Stimulated activated CD4-positive, alpha-beta T cell treated with anti-CD3 and anti-CD28 coated beads, Interleukin-12 subunit alpha, Interleukin-12 subunit beta, amount 100 ng/mL, for 24 hours (primary cell): ENCODE measurements at regions not wholly inside any gene's neighbourhood (a gene's known extent, or its start where the extent isn't known, plus 50 kb on each side); places are given as distances from the start of the nearest gene placed in this dataset.

Source experiments
- DNase-seq, 2 experiments: peaks; one replicate each; pipeline ENCODE4 v3.0.0-alpha.2; 2020; ENCODE audit warnings: low read depth in 2 of 2

GRCh38 chr5:133799571-133800237 is 168.7 kb downstream of the C5orf15 start:
- no peak for DNase-seq

GRCh38 chr5:133797167-133797566 is 171.3 kb downstream of the C5orf15 start:
- DNase-seq = no peak

DNA sequence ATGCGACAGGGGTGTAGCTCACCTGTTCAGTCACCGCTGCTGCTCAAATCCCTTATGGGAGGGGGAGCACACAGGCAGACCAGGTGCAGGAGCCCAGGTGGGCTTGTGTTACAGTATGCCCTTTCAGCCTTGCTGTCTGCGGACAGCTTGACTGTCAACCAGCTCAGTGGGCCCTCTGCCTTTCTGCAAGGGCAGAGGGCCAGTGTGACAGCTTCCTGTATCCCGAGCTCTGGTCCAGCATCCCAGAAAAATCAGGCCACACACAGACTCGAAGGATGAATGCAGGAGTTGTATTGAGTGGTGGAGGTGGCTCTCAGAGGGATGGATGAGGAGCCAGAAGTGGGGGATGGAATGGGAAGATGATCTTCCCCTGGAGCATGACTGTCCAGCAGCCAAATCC is 172.2 kb downstream of the C5orf15 start:
- DNase-seq = no peak

DNA sequence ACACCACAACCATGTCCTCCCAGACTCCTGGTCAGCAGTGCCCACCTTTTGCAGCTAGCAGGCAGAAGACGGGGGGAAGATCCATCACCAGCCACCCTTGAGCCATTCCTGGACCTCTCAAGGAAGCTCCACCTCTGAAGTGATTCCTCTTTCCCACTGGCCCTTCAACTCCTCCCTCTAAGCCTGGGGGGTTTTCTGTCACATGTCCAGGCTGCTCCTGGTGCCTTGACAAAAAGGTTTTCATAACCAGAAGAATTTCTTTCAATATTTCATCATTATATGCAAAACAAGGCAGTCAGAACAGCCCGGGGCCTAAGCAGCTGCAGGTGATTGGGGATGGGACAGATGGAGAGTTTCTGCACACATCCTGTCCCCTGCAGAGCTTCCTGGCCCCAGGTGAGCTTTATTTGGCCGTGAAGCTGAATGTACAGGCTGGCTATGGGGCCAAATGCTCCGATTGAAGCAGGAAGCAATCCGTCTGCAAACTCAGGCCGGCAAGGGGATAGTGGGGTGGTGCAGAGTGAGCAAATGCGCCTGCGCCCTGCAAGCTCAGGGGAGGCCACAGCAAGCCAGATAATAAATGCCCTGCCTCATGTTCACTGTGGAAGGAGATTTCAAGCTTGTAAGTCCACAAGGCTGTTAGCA is 173.5 kb downstream of the C5orf15 start:
- DNase-seq = no peak

DNA sequence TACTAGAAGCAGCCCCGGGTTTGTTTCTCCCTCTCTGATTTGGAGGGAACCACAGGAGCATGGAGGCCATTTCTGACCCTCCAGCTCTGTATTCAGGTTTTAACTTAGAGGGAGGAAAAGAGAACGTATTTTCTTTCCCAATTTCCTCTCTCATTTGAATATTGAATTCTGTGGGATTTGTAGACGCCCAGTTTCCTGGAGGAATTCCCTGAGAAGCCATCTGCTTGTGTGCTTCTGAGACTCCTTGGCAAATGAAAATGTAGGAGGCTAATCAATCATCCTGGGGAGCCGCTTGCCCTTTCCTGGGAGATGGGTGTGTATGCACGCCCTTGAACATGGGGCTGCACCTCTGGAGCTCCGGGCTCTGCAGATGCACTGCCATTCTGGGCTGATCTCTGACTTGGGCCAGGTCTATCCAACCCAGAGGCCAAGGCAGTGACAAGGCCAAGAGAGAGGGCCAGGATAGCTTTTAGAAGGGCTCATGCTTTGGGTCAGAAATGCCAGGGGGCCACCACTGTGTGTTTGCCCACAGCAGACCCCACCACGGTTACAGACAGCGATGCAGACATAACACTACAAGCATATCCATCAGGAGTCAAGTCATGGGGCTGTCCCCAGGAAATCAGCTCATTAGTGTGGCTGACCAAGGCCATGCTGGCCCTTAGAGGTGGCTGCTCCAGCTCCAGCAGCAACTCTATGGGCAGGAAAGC is 174.5 kb downstream of the C5orf15 start:
- DNase-seq = no peak

GRCh38 chr5:133792655-133793054 is 175.8 kb downstream of the C5orf15 start:
- no peak for DNase-seq

DNA sequence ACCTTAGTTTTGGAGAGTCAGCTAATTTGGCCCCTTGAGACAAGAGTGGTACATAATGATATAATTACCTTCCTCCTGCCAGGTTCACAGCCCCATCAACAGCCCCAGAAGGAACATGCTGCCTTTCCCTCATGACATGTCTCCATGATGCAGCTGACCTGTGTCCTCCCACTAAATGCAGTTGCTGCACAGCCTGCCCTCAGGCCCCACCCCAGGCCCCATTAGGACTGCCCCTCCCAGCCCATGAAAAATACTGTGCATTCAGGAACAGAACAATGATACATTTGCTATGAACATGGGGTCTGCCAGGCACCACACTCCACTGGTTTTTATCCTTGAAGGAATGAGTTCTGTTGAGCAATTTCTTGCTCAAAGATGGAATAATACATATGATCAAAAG is 176.4 kb downstream of the C5orf15 start:
- DNase-seq = no peak

- DNase-seq = no peak
These were observed 177.5 kb downstream of the C5orf15 start for GRCh38 chr5:133790898-133791297.

DNA sequence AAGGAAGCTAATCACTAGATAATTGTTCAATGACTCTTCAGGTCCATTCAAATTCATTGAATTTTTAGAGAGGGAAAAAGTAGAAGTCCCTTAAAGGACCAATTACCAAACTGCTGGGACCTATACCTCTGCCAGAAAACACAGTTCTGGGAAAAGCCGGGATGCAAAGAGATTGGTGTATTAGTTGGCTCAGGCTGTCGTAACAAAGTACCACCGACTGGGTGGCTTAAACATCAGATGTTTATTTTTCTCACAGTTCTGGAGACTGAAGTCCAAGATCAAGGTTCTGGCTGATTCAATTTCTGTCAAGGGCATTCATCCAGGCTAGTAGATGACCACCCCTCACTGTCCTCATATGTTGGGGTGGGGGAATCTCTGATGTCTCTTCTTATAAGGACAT is 177.1 kb upstream of the FSTL4 start:
- DNase-seq = no peak

- DNase-seq = no peak
These were observed 175.8 kb upstream of the FSTL4 start for GRCh38 chr5:133788121-133788520.

DNA sequence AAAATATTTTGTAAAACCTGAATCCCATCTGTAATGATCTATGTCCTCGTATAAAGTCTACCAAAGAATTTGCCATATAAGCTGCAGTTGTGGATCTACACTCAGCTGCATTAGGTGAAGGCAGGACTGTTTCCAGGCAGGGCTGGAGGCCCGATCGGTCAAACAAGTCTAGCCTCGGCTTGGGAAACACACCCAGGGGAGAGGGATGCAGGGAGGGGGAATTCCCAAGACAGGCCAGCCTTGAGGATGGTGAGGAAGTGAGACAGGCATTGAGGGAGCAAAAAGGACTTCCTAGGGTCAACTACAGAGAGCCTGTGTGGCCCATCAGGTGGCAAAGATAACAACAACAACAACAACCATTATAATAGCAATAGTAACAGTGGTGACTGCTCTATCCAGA is 174.1 kb upstream of the FSTL4 start:
- no peak for DNase-seq

DNA sequence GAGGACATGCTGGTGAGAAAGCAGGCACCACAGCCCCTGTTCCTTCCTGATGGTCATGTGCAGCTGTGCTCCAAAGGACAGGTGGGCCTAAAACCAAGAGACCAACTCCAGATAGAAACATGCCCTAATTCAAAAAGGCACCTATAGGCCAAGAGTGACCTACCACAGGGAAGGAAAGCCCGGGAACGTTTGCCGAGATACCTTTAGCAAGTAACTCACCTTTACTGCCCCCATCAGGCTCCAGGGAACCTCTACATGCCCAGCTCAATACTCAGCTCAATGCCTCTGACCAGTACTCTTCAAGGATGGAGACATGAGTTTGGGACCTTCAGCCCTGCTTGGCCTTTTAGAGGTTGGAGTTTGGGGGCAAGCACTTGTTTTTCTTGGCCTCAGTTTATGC is 172.8 kb upstream of the FSTL4 start:
- DNase-seq = no peak

- no peak for DNase-seq
These were observed 171.1 kb upstream of the FSTL4 start for GRCh38 chr5:133783481-133783880.

DNA sequence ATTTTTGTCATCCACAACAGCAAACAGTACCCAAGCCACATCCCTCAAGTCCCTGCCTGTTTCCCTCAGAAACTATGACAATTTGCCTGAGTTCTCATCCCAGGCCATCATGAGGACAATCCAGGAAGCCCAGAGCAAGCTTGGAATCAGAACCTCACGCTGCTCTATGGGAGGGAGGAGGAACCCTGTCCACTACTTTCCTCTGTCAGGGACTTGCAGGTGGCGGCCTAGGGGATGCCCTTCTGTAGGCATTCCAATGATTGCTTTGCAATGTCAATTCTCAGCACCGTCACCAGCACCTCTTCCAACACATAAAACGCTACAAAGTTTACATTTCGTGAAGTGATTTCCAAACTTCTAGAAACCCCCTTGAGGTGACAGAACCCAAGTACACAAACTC is 170.4 kb upstream of the FSTL4 start:
- DNase-seq = no peak

DNA sequence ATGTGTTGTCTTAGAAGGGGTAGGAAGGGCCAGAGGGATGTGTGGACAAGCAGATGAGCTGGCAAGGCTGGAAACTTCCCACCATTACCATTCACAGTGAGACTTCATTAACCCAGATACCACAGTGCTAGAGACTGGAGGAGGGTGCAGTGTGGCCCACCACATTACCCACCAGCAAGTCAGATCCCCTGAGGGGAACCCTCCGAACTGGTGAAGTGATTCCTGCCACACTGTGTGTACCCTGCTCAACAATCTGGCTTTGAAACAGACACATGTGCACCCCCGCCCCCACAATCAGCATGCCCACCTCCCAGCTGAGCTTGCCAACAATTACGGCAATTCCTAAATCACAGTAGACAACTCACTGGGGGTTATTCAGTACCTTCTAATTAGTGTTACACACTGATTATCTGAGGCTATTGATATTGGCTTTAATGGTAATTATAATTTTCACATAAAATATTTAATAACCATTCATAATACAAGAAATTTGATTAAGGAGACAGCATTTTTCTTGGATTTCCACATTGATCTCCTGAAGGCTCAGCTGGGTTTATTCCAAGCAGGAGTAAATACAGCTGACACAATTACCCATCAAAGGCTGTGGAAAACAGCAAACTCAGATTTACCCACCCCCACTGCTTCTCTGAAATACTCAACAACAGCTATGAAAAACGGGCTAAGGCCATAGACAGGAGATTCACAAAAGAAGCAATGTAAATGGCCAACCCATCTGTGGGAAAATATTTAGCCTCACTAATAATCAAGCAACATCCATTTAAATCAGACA is 169.3 kb upstream of the FSTL4 start:
- DNase-seq = no peak

GRCh38 chr5:133780619-133781280 is 168.4 kb upstream of the FSTL4 start:
- no peak for DNase-seq

DNA sequence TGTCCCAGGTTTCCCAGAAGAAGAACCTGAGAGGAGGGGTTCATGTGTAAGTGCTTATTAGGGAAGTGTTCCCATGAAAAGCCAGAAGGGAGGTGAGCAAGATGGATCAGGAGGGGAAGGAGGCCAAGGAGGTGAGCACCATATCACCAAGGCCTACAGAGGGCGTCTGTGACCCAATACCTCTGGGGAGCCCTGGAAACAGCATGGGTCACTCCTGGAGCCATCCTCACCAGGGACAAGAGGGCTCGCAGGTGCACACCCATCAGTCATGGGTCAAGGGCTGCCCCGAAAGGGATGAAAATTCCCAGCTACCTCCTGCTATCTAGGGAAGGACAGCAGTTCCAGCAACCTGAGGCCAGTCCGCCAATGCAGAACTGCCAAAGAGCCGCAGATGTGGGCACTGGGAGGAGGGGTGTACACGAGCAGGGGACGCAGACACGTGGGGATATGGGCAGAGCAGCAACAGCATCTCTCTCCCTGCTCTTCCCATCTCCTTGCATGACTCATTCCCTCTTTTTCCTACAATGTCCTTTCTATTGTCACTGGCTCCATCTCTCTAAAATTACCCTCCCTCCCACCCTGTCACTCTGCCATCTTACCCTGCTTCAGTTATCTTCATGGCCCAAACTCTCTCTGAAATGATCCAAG is 167.6 kb upstream of the FSTL4 start:
- no peak for DNase-seq

- DNase-seq = no peak
These were observed 166.3 kb upstream of the FSTL4 start for GRCh38 chr5:133778636-133779035.

- DNase-seq = no peak
These were observed 165.6 kb upstream of the FSTL4 start for GRCh38 chr5:133777951-133778350.

DNA sequence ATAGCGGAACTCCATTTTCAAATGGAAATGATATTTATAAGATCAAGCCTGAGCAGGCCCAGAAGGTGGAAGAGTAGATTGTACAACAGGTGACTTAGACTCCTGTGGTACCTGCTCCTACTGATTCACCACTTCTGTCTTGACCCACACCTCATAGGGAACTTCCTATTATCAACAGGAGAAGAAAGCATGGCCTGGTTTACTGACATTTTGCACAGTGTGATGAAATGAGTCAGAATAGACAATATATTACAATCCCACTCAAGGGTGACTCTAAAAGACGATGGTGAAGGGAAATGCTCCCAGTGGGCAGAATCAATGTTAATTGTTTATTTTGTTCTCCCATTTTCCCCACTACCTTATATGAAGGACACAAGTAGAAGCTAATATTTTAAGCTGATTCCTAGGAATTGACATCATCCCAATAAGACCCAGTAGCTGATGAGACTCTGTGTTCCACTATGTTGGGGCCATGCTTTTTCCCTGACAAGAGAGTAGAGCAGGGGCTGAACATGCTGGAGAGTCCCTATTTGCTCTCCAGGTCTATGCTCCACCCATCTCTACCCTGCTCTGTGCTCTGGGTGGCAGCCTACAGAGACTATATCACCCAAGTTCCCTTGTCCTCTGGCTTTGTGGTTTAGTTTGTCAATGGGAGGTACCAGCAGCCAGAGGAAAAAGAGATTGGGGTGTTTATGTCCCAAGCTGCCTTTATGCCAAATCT is 163.4 kb upstream of the FSTL4 start:
- no peak for DNase-seq
